K562 (cell line): ENCODE measurements at regions not wholly inside any gene's neighbourhood (a gene's known extent, or its start where the extent isn't known, plus 50 kb on each side); places are given as distances from the start of the nearest gene placed in this dataset.

Source experiments
- ATF1 ChIP-seq, 2 experiments: fragments of 450-650 bp in 1 of 2; IDR thresholded peaks; 2 replicates each; pipeline ENCODE4 v1.6.1; 2016; ENCODE audit warnings: missing compliant biosample characterization in 1 of 2, missing genetic modification characterization in 1 of 2
- GATA2 ChIP-seq: sonication (generic); formaldehyde crosslinking; IDR thresholded peaks from 2 replicates; pipeline ENCODE4 v1.4.0; 2020; ENCODE audit warnings: mild to moderate bottlenecking, missing genetic modification reagents
- MGA ChIP-seq: fragments of 450-650 bp; IDR thresholded peaks from 2 replicates; pipeline ENCODE4 v1.6.1; 2016; ENCODE audit warnings: mild to moderate bottlenecking, moderate library complexity
- MTA2 ChIP-seq: fragments of 450-650 bp; IDR thresholded peaks from 2 replicates; pipeline ENCODE4 v1.6.1; 2016; ENCODE audit warnings: low read depth
- NR0B1 ChIP-seq: fragments of 450-650 bp; IDR thresholded peaks from one replicate; pipeline ENCODE4 v1.6.1; 2018; ENCODE audit warnings: mild to moderate bottlenecking, moderate library complexity; ENCODE audit not compliant: partially characterized antibody
- PHF8 ChIP-seq: fragments of 200-600 bp; sonication (generic); IDR thresholded peaks from 2 replicates; pipeline ENCODE4 v1.6.1; 2012; ENCODE audit warnings: mixed run types, mild to moderate bottlenecking, inconsistent platforms, low read length, moderate library complexity, borderline replicate concordance
- POLR2AphosphoS5 ChIP-seq: IDR thresholded peaks from 2 replicates; pipeline ENCODE4 v1.6.1; 2011; ENCODE audit warnings: mild to moderate bottlenecking, low read depth, low read length, moderate library complexity; ENCODE audit not compliant: control insufficient read depth, insufficient read depth
- PREB ChIP-seq: sonication (generic); formaldehyde crosslinking; IDR thresholded peaks from 2 replicates; pipeline ENCODE4 v1.8.1; 2023; ENCODE audit warnings: mild to moderate bottlenecking, missing genetic modification reagents
- TAF1 ChIP-seq: IDR thresholded peaks from 2 replicates; pipeline ENCODE4 v1.6.1; 2011; ENCODE audit warnings: mild to moderate bottlenecking, low read length, moderate library complexity; ENCODE audit not compliant: insufficient read depth, control insufficient read depth, severe bottlenecking; ENCODE audit errors: extremely low read depth
- ZFX ChIP-seq: sonication (generic); formaldehyde crosslinking; IDR thresholded peaks from 2 replicates; pipeline ENCODE4 v1.8.0; 2022; ENCODE audit warnings: mild to moderate bottlenecking, missing genetic modification reagents, moderate library complexity
- ZNF12 ChIP-seq: sonication (generic); formaldehyde crosslinking; IDR thresholded peaks from 2 replicates; pipeline ENCODE4 v1.4.0; 2020; ENCODE audit warnings: mild to moderate bottlenecking, missing genetic modification reagents
- ZNF143 ChIP-seq: sonication (generic); formaldehyde crosslinking; IDR thresholded peaks from 2 replicates; pipeline ENCODE4 v1.9.0; 2022; ENCODE audit warnings: mild to moderate bottlenecking, missing genetic modification reagents

GRCh38 chr7:10779465-10780399 lies 193.9 kb upstream of the PHF14 start (continued):
- TF ChIP-seq ATF1 (CRISPR knock-in tag; IDR thresholded peaks at IDR 0.05) (no peak), ATF1 (tag; IDR thresholded peaks at IDR 0.05) (peak; percentile 70), TAF1 (peak; percentile 7), GATA2 (no peak), NR0B1 (no peak), MGA (peak; percentile 99), MTA2 (no peak), ZNF12 (CRISPR knock-in tag) (0 out of 2 replicates have a peak, but pooled peaks have one; percentile 30), POLR2AphosphoS5 (peak; percentile 41; the same call in 1 of the 2 replicates), PREB (CRISPR knock-in tag) (no peak), PHF8 (peak; percentile 57; the same call in 1 of the 2 replicates), ZFX (no peak), ZNF143 (CRISPR knock-in tag) (no peak)
